Glutamatergic neuron (in vitro differentiated cells): ENCODE measurements at regions not wholly inside any gene's neighbourhood (a gene's known extent, or its start where the extent isn't known, plus 50 kb on each side); places are given as distances from the start of the nearest gene placed in this dataset.

Experiments used
- DNase-seq: peaks from one replicate; pipeline ENCODE4 v3.0.0; 2022
- H3K27ac Mint-ChIP-seq: one replicate; pipeline ENCODE4 v1.8.0; 2020; ENCODE audit warnings: mild to moderate bottlenecking, mixed read lengths, inconsistent platforms; ENCODE audit not compliant: unreplicated experiment
- H3K27me3 Mint-ChIP-seq: one replicate; pipeline ENCODE4 v1.8.0; 2020; ENCODE audit warnings: mild to moderate bottlenecking, moderate library complexity, mixed read lengths, inconsistent platforms; ENCODE audit not compliant: unreplicated experiment
- H3K36me3 Mint-ChIP-seq: one replicate; pipeline ENCODE4 v1.8.0; 2020; ENCODE audit warnings: mild to moderate bottlenecking, mixed read lengths, inconsistent platforms; ENCODE audit not compliant: unreplicated experiment
- H3K4me1 Mint-ChIP-seq: one replicate; pipeline ENCODE4 v1.8.0; 2020; ENCODE audit warnings: mild to moderate bottlenecking, low read depth, mixed read lengths, inconsistent platforms; ENCODE audit not compliant: unreplicated experiment
- H3K4me3 Mint-ChIP-seq: one replicate; pipeline ENCODE4 v1.8.0; 2020; ENCODE audit warnings: mild to moderate bottlenecking, mixed read lengths, inconsistent platforms; ENCODE audit not compliant: unreplicated experiment
- H3K9me3 Mint-ChIP-seq: one replicate; pipeline ENCODE4 v1.8.0; 2020; ENCODE audit warnings: mild to moderate bottlenecking, moderate library complexity, mixed read lengths, inconsistent platforms; ENCODE audit not compliant: unreplicated experiment
- CTCF ChIP-seq: fragments of 200-600 bp; sonication (generic); IDR thresholded peaks from one replicate; pipeline ENCODE4 v1.5.0; 2021; ENCODE audit not compliant: partially characterized antibody, unreplicated experiment

GRCh38 chr2:163800951-163801381 lies 65.2 kb upstream of the FIGN start:
- no peak for DNase-seq
- Mint-ChIP-seq H3K9me3 (peaks cover 2% of the 10 kb centered on the region), H3K27ac (no peak overlapping the region), H3K27me3 (no peaks in the 10 kb centered on the region), H3K36me3 (no peaks in the 10 kb centered on the region), H3K4me3 (no peak overlapping the region), H3K4me1 (no peaks in the 10 kb centered on the region)
- no peak for TF ChIP-seq CTCF

- Mint-ChIP-seq H3K27ac (no peak overlapping the region), H3K27me3 (no peaks in the 10 kb centered on the region), H3K36me3 (no peaks in the 10 kb centered on the region), H3K4me1 (no peaks in the 10 kb centered on the region), H3K4me3 (no peak overlapping the region), H3K9me3 (peaks cover 2% of the 10 kb centered on the region)
- TF ChIP-seq CTCF: no peak
- no peak for DNase-seq
Observed at GRCh38 chr2:163799807-163800206, 64.0 kb upstream of the FIGN start.

- H3K27me3 Mint-ChIP-seq: no peaks in the 10 kb centered on the region
- no peak for TF ChIP-seq CTCF
- no peaks in the 10 kb centered on the region for H3K4me1 Mint-ChIP-seq
- DNase-seq: no peak
- H3K4me3 Mint-ChIP-seq: no peak overlapping the region
- peaks cover 2% of the 10 kb centered on the region for H3K9me3 Mint-ChIP-seq
- no peak overlapping the region for H3K27ac Mint-ChIP-seq
- no peaks in the 10 kb centered on the region for H3K36me3 Mint-ChIP-seq
Observed at GRCh38 chr2:163794635-163795034, 58.8 kb upstream of the FIGN start.
